ENCODE measurements at regions not wholly inside any gene's neighbourhood (a gene's known extent, or its start where the extent isn't known, plus 50 kb on each side); places are given as distances from the start of the nearest gene placed in this dataset.

- DNase-seq (ENCODE audit: low read depth in 1 of 2, low spot score in 2 of 2) = no peak
- Histone ChIP-seq H3K14ac (ENCODE audit: insufficient read length) (no peak overlapping the region), H3K4me3 (ENCODE audit: extremely low read depth in 1 of 4, insufficient read depth in 2 of 4, low read depth in 3 of 4, low read length in 4 of 4) (no peak overlapping the region), H3K27ac (ENCODE audit: low read depth, low read length) (no peak overlapping the region), H3K36me3 (ENCODE audit: control insufficient read depth in 2 of 4, insufficient read depth in 4 of 4, low read length in 3 of 4) (no peaks in the 10 kb centered on the region), H3K9ac (replicated peaks in 1 of 4; ENCODE audit: extremely low read depth in 1 of 4, low read depth in 3 of 4, low read length in 3 of 4) (no peak overlapping the region), H3K79me1 (ENCODE audit: low read depth, low read length) (no peaks in the 10 kb centered on the region), H2BK120ac (replicated peaks; ENCODE audit: low read depth, low read length) (no peak overlapping the region), H3K56ac (replicated peaks; ENCODE audit: insufficient read length, low read depth, low read length) (no peak overlapping the region), H3K4me2 (ENCODE audit: insufficient read depth in 1 of 2, low read depth in 2 of 2, low read length in 2 of 2) (no peak overlapping the region), H2BK12ac (ENCODE audit: low read depth, low read length) (no peak overlapping the region), H2AFZ (ENCODE audit: low read length) (no peak overlapping the region), H3K23ac (ENCODE audit: insufficient read length) (no peak overlapping the region), H4K8ac (ENCODE audit: extremely low read depth, insufficient read depth, low read length) (no peak overlapping the region), H4K91ac (replicated peaks; ENCODE audit: insufficient read length, low read length) (no peak overlapping the region), H2AK5ac (ENCODE audit: low read depth, low read length) (no peak overlapping the region), H2BK5ac (ENCODE audit: low read depth, low read length) (no peak overlapping the region), H3K4ac (replicated peaks; ENCODE audit: insufficient read length, low read depth, low read length) (no peak overlapping the region), H3K18ac (ENCODE audit: extremely low read depth, low read length) (no peak overlapping the region), H3K9me3 (ENCODE audit: insufficient read depth in 2 of 2, low read depth in 1 of 2, low read length in 1 of 2) (no peaks in the 10 kb centered on the region), H3K79me2 (ENCODE audit: control insufficient read depth in 1 of 2, insufficient read depth in 2 of 2, low read length in 2 of 2) (no peaks in the 10 kb centered on the region), H4K5ac (ENCODE audit: insufficient read length, low read depth, low read length) (no peak overlapping the region), H3K27me3 (replicated peaks in 1 of 4; ENCODE audit: control insufficient read depth in 3 of 4, extremely low read depth in 1 of 4, insufficient read depth in 3 of 4, low read length in 3 of 4) (no peaks in the 10 kb centered on the region), H2BK20ac (ENCODE audit: low read length) (no peak overlapping the region), H4K20me1 (replicated peaks in 1 of 2; ENCODE audit: control insufficient read depth in 1 of 2, insufficient read depth in 2 of 2, low read length in 2 of 2) (no peaks in the 10 kb centered on the region), H3K23me2 (ENCODE audit: low read depth, low read length) (peaks cover 2% of the 10 kb centered on the region; the same call in 1 of the 2 replicates), H2BK15ac (ENCODE audit: low read length) (no peak overlapping the region), H3K4me1 (replicated peaks in 1 of 4; ENCODE audit: control insufficient read depth in 3 of 4, insufficient read depth in 4 of 4, low read length in 3 of 4) (peaks cover 0 to 7% (median 2%) of the 10 kb centered on the region in 4 experiments; a peak in 4 of 7 replicates)
- no peak for TF ChIP-seq BCL11A (IDR thresholded peaks at IDR 0.05; ENCODE audit: low read depth in 2 of 2, low read length in 2 of 2)
- TF ChIP-seq CTCF (IDR thresholded peaks at IDR 0.05; ENCODE audit: control extremely low read depth in 1 of 3, insufficient read depth in 1 of 3, low read depth in 1 of 3, low read length in 3 of 3) = no peak
- TF ChIP-seq POLR2AphosphoS5 (IDR thresholded peaks at IDR 0.05; ENCODE audit: low read depth, low read length) = no peak
- no peak for TF ChIP-seq RNF2 (IDR thresholded peaks at IDR 0.05; ENCODE audit: borderline replicate concordance, low read depth, low read length, missing control alignments, poor library complexity, severe bottlenecking)
- TF ChIP-seq ZNF274 (IDR thresholded peaks at IDR 0.05; ENCODE audit: borderline replicate concordance, extremely low read depth, low read length) = no peak
- no peak for TF ChIP-seq SP4 (IDR thresholded peaks at IDR 0.05; ENCODE audit: low read length)
- TF ChIP-seq POLR2A (IDR thresholded peaks at IDR 0.05; ENCODE audit: control extremely low read depth in 1 of 2, low read depth in 2 of 2, low read length in 2 of 2) = no peak
- TF ChIP-seq MAFK (IDR thresholded peaks at IDR 0.05; ENCODE audit: low read depth, low read length) = no peak
- TF ChIP-seq RAD21 (IDR thresholded peaks at IDR 0.05 in 1 of 2, conservative IDR thresholded peaks at IDR 0.05 in 1 of 2; ENCODE audit: low read depth in 2 of 2, low read length in 2 of 2) = no peak
- TF ChIP-seq PHF8 (conservative IDR thresholded peaks at IDR 0.05; ENCODE audit: low read depth, low read length) = no peak
- TF ChIP-seq NRF1 (IDR thresholded peaks at IDR 0.05; ENCODE audit: low read depth, low read length) = no peak
- POLR2A ChIA-PET (ENCODE audit: partially characterized antibody) = no interaction called here
- CTCF ChIA-PET (ENCODE audit: partially characterized antibody) = no interaction called here
- 88% methylated on average over 2 of the region's 2 CpGs; no CpG with 5 or more reads in 1 of the 2 experiments for WGBS, 2 experiments (ENCODE audit: extremely low coverage in 1 of 2, insufficient coverage in 1 of 2, insufficient read length in 1 of 2, insufficient replicate concordance in 2 of 2, low coverage in 1 of 2, low lambda C conversion rate in 2 of 2, missing lambda C conversion rate in 1 of 2)
- no peak for FAIRE-seq
These were observed 141.5 kb upstream of the PRNP start for GRCh38 chr20:4544765-4545164.

Measured in H1 (cell line).